SK-N-MC (cell line): ENCODE measurements at regions not wholly inside any gene's neighbourhood (a gene's known extent, or its start where the extent isn't known, plus 50 kb on each side); places are given as distances from the start of the nearest gene placed in this dataset.

Source experiments
- DNase-seq: peaks from one replicate; pipeline ENCODE4 v3.0.0-alpha.2; 2011; ENCODE audit warnings: low read depth, low spot score
- H3K27ac ChIP-seq: fragments of 200-600 bp; sonication (generic); 2 replicates; pipeline ENCODE4 v1.5.1; 2016; ENCODE audit warnings: mixed run types
- H3K36me3 ChIP-seq: fragments of 200-600 bp; sonication (generic); 2 replicates; pipeline ENCODE4 v1.6.1; 2017; ENCODE audit warnings: antibody characterized with exemption, low read length, mixed read lengths; ENCODE audit not compliant: insufficient read depth
- H3K4me3 ChIP-seq: fragments of 200-600 bp; sonication (generic); 2 replicates; pipeline ENCODE4 v1.5.1; 2016
- H3K9ac ChIP-seq: fragments of 200-600 bp; sonication (generic); 2 replicates; pipeline ENCODE4 v1.8.0; 2017; ENCODE audit warnings: mixed run types, mixed read lengths; ENCODE audit not compliant: insufficient read length
- H3K9me3 ChIP-seq: fragments of 200-600 bp; sonication (generic); 2 replicates; pipeline ENCODE4 v1.6.1; 2017; ENCODE audit warnings: low read depth, mild to moderate bottlenecking, antibody characterized with exemption, low read length, moderate library complexity, mixed read lengths
- EZH2 ChIP-seq: fragments of 200-600 bp; sonication (generic); IDR thresholded peaks from one replicate; pipeline ENCODE4 v1.6.1; 2017; ENCODE audit warnings: antibody characterized with exemption
- FOXP2 ChIP-seq: optimal IDR thresholded peaks from 2 replicates; pipeline ENCODE3; 2011; ENCODE audit warnings: mild to moderate bottlenecking, moderate library complexity; ENCODE audit not compliant: insufficient read depth; ENCODE audit errors: extremely low read length, control extremely low read depth
- POLR2AphosphoS5 ChIP-seq: IDR thresholded peaks from 2 replicates; pipeline ENCODE4 v1.6.1; 2012; ENCODE audit warnings: mild to moderate bottlenecking, low read depth, low read length, borderline replicate concordance

DNA sequence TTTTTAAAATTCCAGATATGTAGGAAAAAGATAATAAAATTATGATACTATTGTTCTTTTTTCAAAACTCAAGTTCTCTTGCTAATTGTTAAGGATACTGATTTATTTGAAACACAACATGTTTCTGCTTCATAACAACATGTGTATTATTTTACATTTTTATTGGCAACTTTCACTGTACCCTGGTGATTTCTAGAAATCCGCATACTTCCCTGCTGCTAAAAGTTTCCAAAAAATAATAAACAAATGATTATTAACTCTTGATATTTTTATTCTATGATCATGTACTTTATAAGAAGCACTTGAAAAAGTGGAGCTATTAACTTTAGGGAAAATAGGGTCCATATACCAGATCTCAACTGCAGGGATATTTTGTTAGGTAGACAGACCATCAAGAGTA, 71.2 kb upstream of the HCCS start:
- H3K4me3 ChIP-seq = no peak overlapping the region
- DNase-seq = no peak
- H3K9me3 ChIP-seq = no peaks in the 10 kb centered on the region
- H3K27ac ChIP-seq = no peak overlapping the region
- H3K9ac ChIP-seq = no peak overlapping the region
- H3K36me3 ChIP-seq = no peaks in the 10 kb centered on the region
- TF ChIP-seq POLR2AphosphoS5 = no peak
- no peak for TF ChIP-seq FOXP2
- TF ChIP-seq EZH2 = no peak

- Histone ChIP-seq H3K27ac (no peak overlapping the region), H3K9me3 (no peaks in the 10 kb centered on the region), H3K9ac (no peak overlapping the region), H3K4me3 (no peak overlapping the region), H3K36me3 (no peaks in the 10 kb centered on the region)
- no peak for DNase-seq
- TF ChIP-seq FOXP2 (no peak), POLR2AphosphoS5 (no peak), EZH2 (no peak)
These were observed 70.7 kb upstream of the HCCS start for GRCh38 chrX:11040405-11040804.

DNA sequence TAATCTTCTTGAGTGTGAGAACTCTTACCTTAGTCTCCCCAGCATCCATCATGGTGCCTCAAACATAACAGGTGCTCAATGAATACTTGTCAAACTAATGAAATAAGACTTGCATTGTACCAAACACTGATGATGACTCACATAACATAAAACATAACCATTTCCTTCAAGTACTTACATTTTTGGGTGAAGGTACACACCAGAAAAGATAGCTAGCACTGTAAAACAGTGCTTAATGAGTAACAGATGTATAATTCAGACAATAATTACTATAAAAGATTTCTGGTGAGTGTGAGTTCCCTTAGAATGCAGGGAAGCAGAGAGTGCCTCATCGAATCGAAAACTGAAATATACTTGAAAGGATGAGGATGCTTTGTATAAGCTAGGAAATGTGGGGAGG, 70.1 kb upstream of the HCCS start:
- Histone ChIP-seq H3K9me3 (no peaks in the 10 kb centered on the region), H3K27ac (no peak overlapping the region), H3K36me3 (no peaks in the 10 kb centered on the region), H3K4me3 (no peak overlapping the region), H3K9ac (no peak overlapping the region)
- DNase-seq = no peak
- TF ChIP-seq POLR2AphosphoS5 = no peak
- no peak for TF ChIP-seq EZH2
- no peak for TF ChIP-seq FOXP2

DNA sequence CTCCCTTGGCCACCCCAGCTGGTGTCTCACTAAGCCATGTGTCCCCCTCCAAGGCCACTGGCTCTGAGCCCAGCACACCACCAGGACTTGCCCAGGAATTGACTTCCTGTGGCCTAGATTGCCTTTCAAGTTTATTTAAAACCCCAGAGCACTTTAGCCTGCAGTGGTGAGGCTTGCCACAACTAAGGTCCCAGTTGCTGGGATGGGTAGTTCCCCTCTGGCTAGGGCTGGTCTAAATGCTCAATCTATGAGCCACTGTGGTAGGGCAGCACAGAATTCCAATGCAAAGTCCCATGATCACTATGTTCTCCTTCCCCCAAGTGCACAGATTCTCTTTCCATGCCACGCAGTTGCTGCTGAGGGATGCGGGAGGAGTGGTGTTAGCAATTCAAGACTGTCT, 61.1 kb upstream of the HCCS start:
- no peak for TF ChIP-seq FOXP2
- no peak for TF ChIP-seq EZH2
- TF ChIP-seq POLR2AphosphoS5 = no peak
- Histone ChIP-seq H3K9ac (no peak overlapping the region), H3K4me3 (no peak overlapping the region), H3K27ac (no peak overlapping the region), H3K36me3 (no peaks in the 10 kb centered on the region), H3K9me3 (no peaks in the 10 kb centered on the region)
- no peak for DNase-seq

GRCh38 chrX:11053351-11053750, 57.8 kb upstream of the HCCS start:
- H3K9me3 ChIP-seq = no peaks in the 10 kb centered on the region
- H3K36me3 ChIP-seq = no peaks in the 10 kb centered on the region
- TF ChIP-seq POLR2AphosphoS5 (no peak), EZH2 (no peak), FOXP2 (no peak)
- H3K4me3 ChIP-seq = no peak overlapping the region
- no peak overlapping the region for H3K27ac ChIP-seq
- no peak overlapping the region for H3K9ac ChIP-seq
- no peak for DNase-seq

DNA sequence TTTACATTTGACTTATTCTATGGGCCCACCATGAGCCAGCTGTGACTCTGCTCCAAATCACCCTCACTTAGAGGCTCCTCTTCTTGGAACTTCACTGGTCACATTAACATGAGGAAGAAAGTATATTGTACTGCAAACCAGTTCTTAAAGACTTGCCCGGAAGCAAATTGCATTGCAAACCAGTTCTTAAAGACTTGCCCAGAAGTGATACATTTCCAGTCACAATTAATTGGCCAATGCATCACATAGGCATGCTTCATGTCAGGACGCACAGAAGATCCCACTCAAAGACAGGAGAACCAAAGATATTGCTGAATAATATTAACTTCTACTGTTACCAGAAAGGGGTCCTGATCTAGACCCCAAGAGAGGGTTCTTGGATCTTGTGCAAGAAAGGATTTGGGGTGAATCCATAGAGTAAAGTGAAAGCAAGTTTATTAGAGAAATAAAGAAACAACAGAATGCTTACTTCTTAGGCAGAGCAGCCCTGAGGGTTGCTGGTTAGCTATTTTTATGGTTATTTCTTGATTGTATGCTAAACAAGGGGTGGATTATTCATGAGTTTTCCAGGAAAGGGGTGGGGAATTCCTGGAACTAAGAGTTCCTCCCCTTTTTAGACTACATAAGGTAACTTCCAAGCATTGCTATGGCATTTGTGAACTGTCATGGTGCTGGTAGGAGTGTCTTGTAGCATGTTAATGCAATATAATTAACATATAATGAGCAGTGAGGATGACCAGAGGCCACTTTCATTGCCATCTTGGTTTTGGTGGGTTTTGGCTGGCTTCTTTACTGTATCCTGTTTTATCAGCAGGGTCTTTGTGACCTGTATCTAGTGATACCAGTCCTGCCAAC, 54.6 kb upstream of the HCCS start:
- no peaks in the 10 kb centered on the region for H3K9me3 ChIP-seq
- no peak overlapping the region for H3K27ac ChIP-seq
- H3K4me3 ChIP-seq = no peak overlapping the region
- DNase-seq = no peak
- H3K9ac ChIP-seq = no peak overlapping the region
- TF ChIP-seq POLR2AphosphoS5 (no peak), EZH2 (no peak), FOXP2 (no peak)
- no peaks in the 10 kb centered on the region for H3K36me3 ChIP-seq

- DNase-seq = no peak
- TF ChIP-seq EZH2 (no peak), POLR2AphosphoS5 (no peak), FOXP2 (no peak)
- H3K36me3 ChIP-seq = no peaks in the 10 kb centered on the region
These were observed 51.2 kb upstream of the HCCS start for GRCh38 chrX:11059933-11060332.

More at GRCh38 chrX:11059933-11060332, 51.2 kb upstream of the HCCS start:
- no peak overlapping the region for H3K9ac ChIP-seq
- H3K27ac ChIP-seq = no peak overlapping the region
- no peak overlapping the region for H3K4me3 ChIP-seq
- H3K9me3 ChIP-seq = no peaks in the 10 kb centered on the region
